Astrocyte of the cerebellum (primary cell): ENCODE measurements at regions not wholly inside any gene's neighbourhood (a gene's known extent, or its start where the extent isn't known, plus 50 kb on each side); places are given as distances from the start of the nearest gene placed in this dataset.

Experiments
- DNase-seq: peaks from one replicate; pipeline ENCODE4 v3.0.0-alpha.2; 2011; ENCODE audit warnings: low read depth
- H3K4me3 ChIP-seq: 2 replicates; pipeline ENCODE4 v1.5.1; 2011; ENCODE audit warnings: mild to moderate bottlenecking, low read depth, low read length, moderate library complexity
- in situ Hi-C: cut with HindIII; loops from 2 replicates; pipeline ENCODE4 v1.10.0; 2017; ENCODE audit warnings: low sequenced_read_pairs
- TF ChIP-seq, protein P1 (sequence below): IDR thresholded peaks from 2 replicates; pipeline ENCODE4 v1.5.1; 2012; ENCODE audit warnings: low read length, low read depth, moderate library complexity, mild to moderate bottlenecking; ENCODE audit errors: missing control alignments

- H3K4me3 ChIP-seq: no peak overlapping the region
- DNase-seq: no peak
- in situ Hi-C loops: no loop called here
- TF ChIP-seq, protein P1, sequence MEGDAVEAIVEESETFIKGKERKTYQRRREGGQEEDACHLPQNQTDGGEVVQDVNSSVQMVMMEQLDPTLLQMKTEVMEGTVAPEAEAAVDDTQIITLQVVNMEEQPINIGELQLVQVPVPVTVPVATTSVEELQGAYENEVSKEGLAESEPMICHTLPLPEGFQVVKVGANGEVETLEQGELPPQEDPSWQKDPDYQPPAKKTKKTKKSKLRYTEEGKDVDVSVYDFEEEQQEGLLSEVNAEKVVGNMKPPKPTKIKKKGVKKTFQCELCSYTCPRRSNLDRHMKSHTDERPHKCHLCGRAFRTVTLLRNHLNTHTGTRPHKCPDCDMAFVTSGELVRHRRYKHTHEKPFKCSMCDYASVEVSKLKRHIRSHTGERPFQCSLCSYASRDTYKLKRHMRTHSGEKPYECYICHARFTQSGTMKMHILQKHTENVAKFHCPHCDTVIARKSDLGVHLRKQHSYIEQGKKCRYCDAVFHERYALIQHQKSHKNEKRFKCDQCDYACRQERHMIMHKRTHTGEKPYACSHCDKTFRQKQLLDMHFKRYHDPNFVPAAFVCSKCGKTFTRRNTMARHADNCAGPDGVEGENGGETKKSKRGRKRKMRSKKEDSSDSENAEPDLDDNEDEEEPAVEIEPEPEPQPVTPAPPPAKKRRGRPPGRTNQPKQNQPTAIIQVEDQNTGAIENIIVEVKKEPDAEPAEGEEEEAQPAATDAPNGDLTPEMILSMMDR: no peak
Observed at GRCh38 chr6:106805771-106806170, 168.8 kb downstream of the CD24 start.

- TF ChIP-seq, protein P1: no peak
- H3K4me3 ChIP-seq: no peak overlapping the region
- DNase-seq: no peak
- in situ Hi-C loops: no loop called here
Observed at GRCh38 chr6:106804346-106805335, 169.9 kb downstream of the CD24 start.

DNA sequence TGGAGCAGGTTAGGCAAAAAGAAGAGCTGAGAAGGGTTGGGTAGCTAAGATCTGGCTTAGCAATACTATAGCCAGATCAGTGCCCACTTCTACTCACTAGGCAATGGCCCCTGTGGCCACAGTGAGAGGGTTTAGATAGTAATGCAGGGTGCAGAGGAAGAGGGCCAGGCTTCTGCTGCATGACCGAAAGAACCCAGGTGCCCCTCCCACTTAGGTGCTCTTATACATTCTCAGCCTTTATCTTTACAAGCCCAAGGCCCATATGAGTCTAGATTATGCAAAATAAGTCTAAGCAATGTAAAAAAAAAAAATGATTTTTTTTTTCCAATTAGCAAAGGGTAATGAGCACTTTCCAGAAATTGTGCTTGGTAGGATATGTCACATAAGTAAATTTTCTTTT is 171.3 kb downstream of the CD24 start:
- TF ChIP-seq, protein P1: no peak
- H3K4me3 ChIP-seq: no peak overlapping the region
- in situ Hi-C loops: no loop called here
- no peak for DNase-seq

GRCh38 chr6:106802139-106802538 is 172.4 kb downstream of the CD24 start:
- DNase-seq: no peak
- H3K4me3 ChIP-seq: no peak overlapping the region
- TF ChIP-seq, protein P1: no peak
- in situ Hi-C loops: no loop called here

GRCh38 chr6:106801256-106801655 is 171.9 kb downstream of the QRSL1 start:
- TF ChIP-seq, protein P1: no peak
- in situ Hi-C loops: no loop called here
- no peak for DNase-seq
- H3K4me3 ChIP-seq: no peak overlapping the region

DNA sequence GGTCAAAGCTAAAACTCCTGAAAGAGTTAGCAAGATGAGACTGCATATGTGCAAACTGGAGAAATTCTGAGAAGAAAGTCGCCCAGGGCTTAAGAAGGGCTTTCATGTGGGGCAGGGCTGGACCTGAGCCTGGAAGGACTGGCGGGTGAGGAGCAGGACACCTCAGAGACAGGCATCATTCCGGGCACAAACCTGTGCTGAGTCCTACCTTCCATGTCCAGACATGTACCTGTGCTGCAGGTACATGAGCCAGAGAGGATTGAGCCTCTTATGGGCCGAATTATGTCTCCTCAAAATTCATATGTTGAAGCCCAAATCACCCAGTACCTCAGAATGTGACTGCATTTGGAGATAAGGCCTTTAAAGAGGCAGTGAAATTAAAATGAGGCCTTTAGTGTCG is 171.0 kb downstream of the QRSL1 start:
- no peak for DNase-seq
- in situ Hi-C loops: no loop called here
- TF ChIP-seq, protein P1: no peak
- no peak overlapping the region for H3K4me3 ChIP-seq
